OCI-LY3 (cell line): ENCODE measurements at regions not wholly inside any gene's neighbourhood (a gene's known extent, or its start where the extent isn't known, plus 50 kb on each side); places are given as distances from the start of the nearest gene placed in this dataset.

Experiments
- H2AFZ ChIP-seq: fragments of 200-600, 300-600 bp; shearing (Covaris generic); 2 replicates; pipeline ENCODE4 v1.6.0; 2014; ENCODE audit warnings: antibody characterized with exemption, low read depth, low read length
- H3K27ac ChIP-seq: fragments of 200-600, 300-600 bp; sonication (generic); 2 replicates; pipeline ENCODE4 v1.5.1; 2014; ENCODE audit warnings: mild to moderate bottlenecking, low read length, moderate library complexity, mixed read lengths
- H3K27me3 ChIP-seq: fragments of 200-600, 300-600 bp; sonication (generic); 2 replicates; pipeline ENCODE4 v1.6.1; 2014; ENCODE audit warnings: low read depth, low read length, mixed read lengths
- H3K36me3 ChIP-seq: fragments of 200-600, 300-600 bp; sonication (generic); replicated peaks from 2 replicates; pipeline ENCODE3; 2014; ENCODE audit warnings: low read depth, low read length, mixed read lengths
- H3K4me1 ChIP-seq: fragments of 300-600, 200-600 bp; sonication (generic); 2 replicates; pipeline ENCODE4 v1.6.1; 2014; ENCODE audit warnings: low read length, mixed read lengths
- H3K4me2 ChIP-seq: fragments of 200-600, 300-600 bp; sonication (generic); 2 replicates; pipeline ENCODE4 v1.6.1; 2014; ENCODE audit warnings: low read length, mixed read lengths
- H3K4me3 ChIP-seq: fragments of 300-600, 200-600 bp; sonication (generic); 2 replicates; pipeline ENCODE4 v1.5.1; 2014; ENCODE audit warnings: antibody characterized with exemption, mild to moderate bottlenecking, low read length, moderate library complexity
- H3K79me2 ChIP-seq: fragments of 300-600, 200-600 bp; shearing (Covaris generic); 2 replicates; pipeline ENCODE4 v1.6.1; 2014; ENCODE audit warnings: mild to moderate bottlenecking, low read length, mixed read lengths
- H3K9ac ChIP-seq: fragments of 300-600, 200-600 bp; shearing (Covaris generic); 2 replicates; pipeline ENCODE4 v1.6.0; 2014; ENCODE audit warnings: mild to moderate bottlenecking, low read length, moderate library complexity
- H3K9me3 ChIP-seq: fragments of 200-600, 300-600 bp; shearing (Covaris generic); 2 replicates; pipeline ENCODE4 v1.6.1; 2014; ENCODE audit warnings: low read length, mixed read lengths; ENCODE audit not compliant: insufficient read depth
- H4K20me1 ChIP-seq: fragments of 200-600, 300-600 bp; sonication (generic); 2 replicates; pipeline ENCODE4 v1.6.1; 2016; ENCODE audit warnings: low read length, mixed read lengths; ENCODE audit not compliant: insufficient read depth
- CTCF ChIP-seq: fragments of 200-600, 300-600 bp; sonication (generic); IDR thresholded peaks from 2 replicates; pipeline ENCODE4 v1.5.1; 2014; ENCODE audit warnings: antibody characterized with exemption, low read length, low read depth
- EZH2phosphoT487 ChIP-seq: fragments of 200-600 bp; shearing (Covaris generic); IDR thresholded peaks from 2 replicates; pipeline ENCODE4 v1.6.1; 2018; ENCODE audit warnings: antibody characterized with exemption, mixed run types, low read depth

GRCh38 chr2:145029081-145029480, 509.2 kb upstream of the ZEB2 start:
- no peaks in the 10 kb centered on the region for H3K4me1 ChIP-seq
- no peaks in the 10 kb centered on the region for H3K27me3 ChIP-seq
- no peak overlapping the region for H3K9ac ChIP-seq
- no peak overlapping the region for H2AFZ ChIP-seq
- H3K4me3 ChIP-seq: no peak overlapping the region
- no peaks in the 10 kb centered on the region for H4K20me1 ChIP-seq
- no peaks in the 10 kb centered on the region for H3K36me3 ChIP-seq
- TF ChIP-seq CTCF (no peak), EZH2phosphoT487 (no peak)
- no peaks in the 10 kb centered on the region for H3K79me2 ChIP-seq
- no peak overlapping the region for H3K4me2 ChIP-seq
- H3K27ac ChIP-seq: no peak overlapping the region
- no peaks in the 10 kb centered on the region for H3K9me3 ChIP-seq

GRCh38 chr2:145028101-145028920, 508.4 kb upstream of the ZEB2 start:
- Histone ChIP-seq H3K9ac (no peak overlapping the region), H3K27me3 (no peaks in the 10 kb centered on the region), H2AFZ (no peak overlapping the region), H3K27ac (no peak overlapping the region), H3K4me2 (no peak overlapping the region), H3K9me3 (no peaks in the 10 kb centered on the region), H3K4me3 (no peak overlapping the region), H4K20me1 (no peaks in the 10 kb centered on the region), H3K4me1 (no peaks in the 10 kb centered on the region), H3K36me3 (no peaks in the 10 kb centered on the region), H3K79me2 (no peaks in the 10 kb centered on the region)
- no peak for TF ChIP-seq CTCF
- TF ChIP-seq EZH2phosphoT487: no peak

GRCh38 chr2:145026456-145027455, 506.8 kb upstream of the ZEB2 start:
- no peak overlapping the region for H3K9ac ChIP-seq
- no peak overlapping the region for H2AFZ ChIP-seq
- H3K27ac ChIP-seq: no peak overlapping the region

More at GRCh38 chr2:145026456-145027455, 506.8 kb upstream of the ZEB2 start:
- no peaks in the 10 kb centered on the region for H3K79me2 ChIP-seq
- no peaks in the 10 kb centered on the region for H3K36me3 ChIP-seq
- no peaks in the 10 kb centered on the region for H3K4me1 ChIP-seq
- no peaks in the 10 kb centered on the region for H3K9me3 ChIP-seq
- H4K20me1 ChIP-seq: no peaks in the 10 kb centered on the region
- no peak overlapping the region for H3K4me3 ChIP-seq
- H3K27me3 ChIP-seq: no peaks in the 10 kb centered on the region
- TF ChIP-seq CTCF (no peak), EZH2phosphoT487 (no peak)
- no peak overlapping the region for H3K4me2 ChIP-seq
